GM18951 (cell line): ENCODE measurements at regions not wholly inside any gene's neighbourhood (a gene's known extent, or its start where the extent isn't known, plus 50 kb on each side); places are given as distances from the start of the nearest gene placed in this dataset.
"Not testable (repeated sequence)": the region's sequence is repeated elsewhere in the genome, so short reads cannot be mapped to it uniquely, and the experiment has no call there.

Experiments used
- POLR2A ChIP-seq: IDR thresholded peaks from 4 replicates; pipeline ENCODE4 v1.6.1; 2011; ENCODE audit warnings: mild to moderate bottlenecking; ENCODE audit not compliant: insufficient read length, insufficient read depth; ENCODE audit errors: extremely low read depth
- in situ Hi-C: fragments of 300-500 bp; cut with MboI; formaldehyde crosslinking; loops from one replicate; pipeline ENCODE4 v1.12.0; 2022; ENCODE audit warnings: low sequenced_read_pairs, mixed read lengths, inconsistent platforms; ENCODE audit not compliant: unreplicated experiment

DNA sequence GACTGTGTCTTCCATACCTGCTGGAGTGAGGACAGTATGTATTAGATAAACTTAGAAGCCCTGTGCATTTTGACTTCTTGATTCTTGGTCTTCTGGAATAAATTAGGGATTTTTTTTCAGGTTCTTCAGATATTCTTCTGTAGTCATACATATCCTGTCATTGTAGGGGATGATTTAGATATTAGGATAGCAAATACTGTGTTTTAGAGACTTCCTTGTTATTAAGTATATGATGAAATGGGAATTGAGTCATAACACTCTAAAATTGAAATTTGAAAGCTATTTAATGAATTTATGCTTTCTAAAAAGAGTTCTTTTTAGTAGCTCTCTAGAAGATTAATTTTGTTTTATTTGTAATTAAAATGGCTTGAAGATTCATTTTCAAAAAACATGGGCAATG lies 371.5 kb upstream of the RGS6 start:
- no peak for TF ChIP-seq POLR2A
- in situ Hi-C loops: no loop called here

DNA sequence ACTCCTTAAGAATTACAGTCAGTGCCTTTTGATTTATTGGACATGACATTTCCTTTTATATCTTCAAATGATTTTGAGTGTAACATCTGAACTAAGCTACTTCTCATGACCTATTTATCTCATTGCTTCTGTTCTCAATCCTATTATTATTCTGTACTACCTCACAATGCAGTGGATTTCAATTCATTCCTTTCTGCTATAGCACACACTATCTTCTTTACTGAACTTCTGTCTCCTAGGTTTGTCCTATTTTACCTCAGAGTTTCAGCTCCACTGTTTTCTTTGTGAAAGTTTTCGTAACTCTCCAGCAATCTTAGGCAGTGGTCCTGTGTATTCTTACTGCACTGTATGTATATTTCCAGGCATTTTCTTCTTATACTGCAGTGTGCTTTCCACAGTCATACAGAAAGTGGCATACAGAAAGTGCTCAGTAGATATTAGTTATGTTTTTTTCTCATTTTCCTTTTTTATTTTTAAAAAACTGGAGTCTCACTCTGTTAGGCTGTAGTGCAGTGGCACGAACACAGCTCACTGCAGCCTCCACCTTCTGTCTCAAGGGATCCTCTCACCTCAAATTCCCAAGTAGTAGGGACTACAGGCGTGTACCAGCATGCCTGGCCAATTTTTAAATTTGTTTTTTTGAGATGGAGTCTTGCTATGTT lies 368.6 kb upstream of the RGS6 start:
- TF ChIP-seq POLR2A: no peak
- in situ Hi-C loops: no loop called here

GRCh38 chr14:71566276-71566675 lies 366.0 kb upstream of the RGS6 start:
- no peak for TF ChIP-seq POLR2A
- in situ Hi-C loops: no loop called here

- in situ Hi-C loops: not testable (repeated sequence)
Observed at GRCh38 chr14:71567499-71568133, 364.6 kb upstream of the RGS6 start.

GRCh38 chr14:71574976-71575375 lies 357.3 kb upstream of the RGS6 start:
- in situ Hi-C loops: no loop called here
- no peak for TF ChIP-seq POLR2A

DNA sequence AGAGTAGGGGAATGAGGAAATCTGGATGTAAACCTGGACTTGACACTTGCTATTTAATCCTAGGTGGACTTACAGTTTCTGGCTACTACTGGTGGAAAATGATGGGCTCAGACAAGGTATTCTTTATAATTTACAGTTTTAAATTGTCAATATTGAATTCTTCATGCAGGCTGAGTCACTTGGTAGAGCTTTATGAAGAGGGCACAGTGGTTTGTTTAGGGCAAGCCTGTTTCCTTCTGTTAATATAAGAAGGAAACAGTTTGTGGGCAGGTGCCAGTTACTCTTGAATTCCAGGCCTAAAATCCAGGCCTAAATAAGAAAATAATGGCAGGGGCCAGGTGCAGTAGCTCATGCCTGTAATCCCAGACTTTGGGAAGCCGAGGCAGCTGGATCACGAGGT lies 355.8 kb upstream of the RGS6 start:
- TF ChIP-seq POLR2A: no peak
- in situ Hi-C loops: no loop called here

DNA sequence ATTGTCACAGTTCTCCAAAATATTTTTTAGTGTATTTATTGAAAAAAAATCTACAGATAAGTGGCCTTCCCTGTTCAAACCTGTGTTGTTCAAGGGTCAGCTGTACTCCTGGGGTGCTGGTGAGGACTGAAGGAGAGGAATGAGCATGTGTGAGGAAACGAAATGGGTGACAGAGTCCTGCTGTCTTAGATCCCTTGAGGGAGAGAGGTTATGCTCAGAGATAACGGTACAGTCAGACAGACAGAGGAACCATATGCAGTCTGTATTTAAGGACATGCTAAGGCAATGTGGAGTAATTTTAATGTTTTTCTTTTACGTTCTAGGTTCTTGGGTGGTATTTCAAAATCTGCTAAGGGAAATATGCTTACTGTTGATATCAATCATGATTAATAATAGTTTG lies 352.9 kb upstream of the RGS6 start:
- no peak for TF ChIP-seq POLR2A

DNA sequence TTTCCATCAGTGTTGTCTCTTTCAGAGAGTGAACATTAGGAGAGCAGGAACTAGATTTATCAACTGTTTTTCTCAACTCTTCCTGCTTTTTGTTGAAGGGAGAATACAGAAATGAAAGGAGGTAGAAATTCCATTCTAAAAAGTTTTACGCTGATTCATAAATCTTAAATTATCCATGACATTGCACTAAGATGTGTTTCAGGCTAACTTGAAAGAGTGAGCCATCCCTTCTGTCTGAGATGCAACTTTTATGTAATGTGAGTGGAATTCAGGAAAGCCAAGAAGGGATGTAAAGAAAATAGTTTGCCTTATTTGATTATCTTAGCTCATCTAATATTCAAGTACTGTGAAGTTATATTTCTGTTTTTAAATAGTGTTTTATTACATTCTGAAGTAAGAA lies 349.5 kb upstream of the RGS6 start:
- TF ChIP-seq POLR2A: no peak
- in situ Hi-C loops: no loop called here

More for the DNA sequence above, 352.9 kb upstream of the RGS6 start:
- in situ Hi-C loops: no loop called here

- TF ChIP-seq POLR2A: no peak
- in situ Hi-C loops: no loop called here
Observed at GRCh38 chr14:71583194-71583593, 349.0 kb upstream of the RGS6 start.

GRCh38 chr14:71583705-71584104 lies 348.5 kb upstream of the RGS6 start:
- in situ Hi-C loops: no loop called here
- TF ChIP-seq POLR2A: no peak

- in situ Hi-C loops: no loop called here
- TF ChIP-seq POLR2A: no peak
Observed at GRCh38 chr14:71585361-71585760, 346.9 kb upstream of the RGS6 start.

GRCh38 chr14:71586131-71586897 lies 345.9 kb upstream of the RGS6 start:
- in situ Hi-C loops: no loop called here
- TF ChIP-seq POLR2A: no peak

- no peak for TF ChIP-seq POLR2A
- in situ Hi-C loops: no loop called here
Observed at GRCh38 chr14:71588028-71588427, 344.2 kb upstream of the RGS6 start.

DNA sequence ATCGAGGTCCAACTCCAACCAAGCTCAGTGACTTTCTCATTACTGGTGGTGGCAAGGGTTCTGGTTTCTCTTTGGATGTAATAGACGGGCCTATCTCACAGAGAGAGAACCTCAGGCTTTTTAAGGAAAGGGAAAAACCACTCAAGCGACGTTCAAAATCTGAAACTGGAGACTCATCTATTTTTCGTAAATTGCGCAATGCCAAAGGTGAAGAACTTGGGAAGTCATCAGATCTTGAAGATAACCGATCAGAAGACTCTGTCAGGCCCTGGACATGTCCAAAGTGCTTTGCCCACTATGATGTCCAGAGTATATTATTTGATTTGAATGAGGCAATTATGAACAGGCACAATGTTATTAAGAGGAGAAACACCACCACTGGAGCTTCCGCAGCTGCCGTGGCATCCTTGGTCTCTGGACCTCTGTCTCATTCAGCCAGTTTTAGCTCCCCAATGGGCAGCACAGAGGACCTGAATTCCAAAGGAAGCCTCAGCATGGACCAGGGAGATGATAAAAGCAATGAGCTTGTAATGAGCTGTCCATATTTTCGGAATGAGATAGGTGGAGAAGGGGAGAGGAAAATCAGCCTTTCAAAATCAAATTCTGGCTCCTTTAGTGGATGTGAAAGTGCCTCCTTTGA lies 343.5 kb upstream of the RGS6 start:
- TF ChIP-seq POLR2A: no peak
- in situ Hi-C loops: no loop called here

GRCh38 chr14:71589609-71590008 lies 342.6 kb upstream of the RGS6 start:
- no peak for TF ChIP-seq POLR2A
- in situ Hi-C loops: no loop called here
